ENCODE measurements at regions not wholly inside any gene's neighbourhood (a gene's known extent, or its start where the extent isn't known, plus 50 kb on each side); places are given as distances from the start of the nearest gene placed in this dataset.

- TF ChIP-seq BACH2 (CRISPR knock-in tag; IDR thresholded peaks at IDR 0.05; ENCODE audit: borderline replicate concordance) (no peak), CREB5 (CRISPR knock-in tag; IDR thresholded peaks at IDR 0.05; ENCODE audit: low read depth) (no peak), OSR1 (CRISPR knock-in tag; IDR thresholded peaks at IDR 0.05) (no peak), POU6F1 (CRISPR knock-in tag; IDR thresholded peaks at IDR 0.05; ENCODE audit: borderline replicate concordance, low read depth) (no peak)
Measured at GRCh38 chr13:109533350-109533749, 253.0 kb downstream of the IRS2 start.
